GM18858 (cell line): ENCODE measurements at regions not wholly inside any gene's neighbourhood (a gene's known extent, or its start where the extent isn't known, plus 50 kb on each side); places are given as distances from the start of the nearest gene placed in this dataset.

Source experiments
- ATAC-seq: cut with Tn5 transposase; IDR thresholded peaks from one replicate; pipeline ENCODE4 v1.9.1; 2021; ENCODE audit not compliant: unreplicated experiment

GRCh38 chr11:116536416-116536815 lies 236.4 kb downstream of the BUD13 start:
- no peak for ATAC-seq

GRCh38 chr11:116535994-116536393 lies 236.8 kb downstream of the BUD13 start:
- ATAC-seq, result no peak

GRCh38 chr11:116535120-116535519 lies 237.7 kb downstream of the BUD13 start:
- ATAC-seq, result no peak

- no peak for ATAC-seq
Measured at GRCh38 chr11:116534270-116534975, 238.4 kb downstream of the BUD13 start.

GRCh38 chr11:116533186-116533825 lies 239.5 kb downstream of the BUD13 start:
- no peak for ATAC-seq

- ATAC-seq, result no peak
Measured at GRCh38 chr11:116532066-116532465, 240.7 kb downstream of the BUD13 start.

- ATAC-seq, result no peak
Measured at GRCh38 chr11:116530705-116531104, 242.1 kb downstream of the BUD13 start.

- no peak for ATAC-seq
Measured at GRCh38 chr11:116529271-116529670, 243.5 kb downstream of the BUD13 start.

GRCh38 chr11:116527180-116527991 lies 245.4 kb downstream of the BUD13 start:
- no peak for ATAC-seq

- ATAC-seq, result no peak
Measured at GRCh38 chr11:116525961-116526495, 246.8 kb downstream of the BUD13 start.

GRCh38 chr11:116519499-116519898 lies 253.3 kb downstream of the BUD13 start:
- no peak for ATAC-seq

- no peak for ATAC-seq
Measured at GRCh38 chr11:116518141-116518540, 254.6 kb downstream of the BUD13 start.

- ATAC-seq, result no peak
Measured at GRCh38 chr11:116517584-116517983, 255.2 kb downstream of the BUD13 start.

GRCh38 chr11:116517077-116517476 lies 255.7 kb downstream of the BUD13 start:
- no peak for ATAC-seq

- ATAC-seq, result no peak
Measured at GRCh38 chr11:116515664-116516184, 257.1 kb downstream of the BUD13 start.

GRCh38 chr11:116513894-116514293 lies 258.9 kb downstream of the BUD13 start:
- no peak for ATAC-seq

- no peak for ATAC-seq
Measured at GRCh38 chr11:116513278-116513823, 259.4 kb downstream of the BUD13 start.

- ATAC-seq, result no peak
Measured at GRCh38 chr11:116512841-116513240, 259.9 kb downstream of the BUD13 start.

GRCh38 chr11:116511684-116512083 lies 261.1 kb downstream of the BUD13 start:
- ATAC-seq, result no peak

- no peak for ATAC-seq
Measured at GRCh38 chr11:116510886-116511650, 261.7 kb downstream of the BUD13 start.
